Fibroblast of lung (primary cell): ENCODE measurements at regions not wholly inside any gene's neighbourhood (a gene's known extent, or its start where the extent isn't known, plus 50 kb on each side); places are given as distances from the start of the nearest gene placed in this dataset.
"Not testable (repeated sequence)": the region's sequence is repeated elsewhere in the genome, so short reads cannot be mapped to it uniquely, and the experiment has no call there.

Experiments used
- DNase-seq, 2 donors: peaks; one replicate each; pipeline versions ENCODE4 v3.0.0 to v3.0.0-alpha.2; 2010; ENCODE audit warnings: low read depth in 2 of 2
- H2AFZ ChIP-seq: 2 replicates; pipeline ENCODE4 v1.5.1; 2012; ENCODE audit warnings: low read length, control low read depth, inconsistent platforms
- H3K27ac ChIP-seq: 2 replicates; pipeline ENCODE4 v1.5.1; 2011; ENCODE audit warnings: low read length, control low read depth; ENCODE audit not compliant: insufficient read depth
- H3K27me3 ChIP-seq: 2 replicates; pipeline ENCODE4 v1.5.1; 2011; ENCODE audit warnings: mild to moderate bottlenecking, low read length; ENCODE audit not compliant: control insufficient read depth, insufficient read depth
- H3K36me3 ChIP-seq: 2 replicates; pipeline ENCODE4 v1.5.1; 2011; ENCODE audit warnings: low read length; ENCODE audit not compliant: control insufficient read depth, insufficient read depth
- H3K4me1 ChIP-seq: 2 replicates; pipeline ENCODE4 v1.5.1; 2011; ENCODE audit warnings: low read length; ENCODE audit not compliant: control insufficient read depth, insufficient read depth; ENCODE audit errors: extremely low read depth
- H3K4me2 ChIP-seq: 2 replicates; pipeline ENCODE4 v1.5.1; 2011; ENCODE audit warnings: low read length, control low read depth; ENCODE audit not compliant: insufficient read depth; ENCODE audit errors: extremely low read depth
- H3K4me3 ChIP-seq, 4 experiments: fragments of 200-600 bp in 1 of 4; sonication (generic) in 1 of 4; replicated peaks in 1 of 4; 2 replicates each; pipeline ENCODE4 v1.5.1; 2011 to 2016; ENCODE audit warnings: low read length in 4 of 4, low read depth in 3 of 4, mild to moderate bottlenecking in 3 of 4, control low read depth in 2 of 4, inconsistent platforms in 1 of 4, mixed read lengths in 1 of 4; ENCODE audit not compliant: insufficient read depth in 1 of 4; ENCODE audit errors: control extremely low read depth in 1 of 4
- H3K79me2 ChIP-seq: 2 replicates; pipeline ENCODE4 v1.5.1; 2012; ENCODE audit warnings: mild to moderate bottlenecking, low read length, inconsistent platforms; ENCODE audit not compliant: control insufficient read depth, insufficient read depth
- H3K9ac ChIP-seq: 2 replicates; pipeline ENCODE4 v1.5.1; 2011; ENCODE audit warnings: mild to moderate bottlenecking, low read length, control low read depth; ENCODE audit not compliant: insufficient read depth
- H3K9me3 ChIP-seq: 2 replicates; pipeline ENCODE4 v1.5.1; 2012; ENCODE audit warnings: low read depth, low read length; ENCODE audit not compliant: control insufficient read depth, insufficient read depth
- H4K20me1 ChIP-seq: 2 replicates; pipeline ENCODE4 v1.5.1; 2011; ENCODE audit warnings: low read length; ENCODE audit not compliant: control insufficient read depth, insufficient read depth; ENCODE audit errors: extremely low read depth
- EZH2 ChIP-seq: IDR thresholded peaks from 2 replicates; pipeline ENCODE4 v1.5.1; 2012; ENCODE audit warnings: low read length, control low read depth, mild to moderate bottlenecking; ENCODE audit errors: missing control alignments
- TF ChIP-seq, protein P1 (sequence below), 2 donors: IDR thresholded peaks in 1 of 2; conservative IDR thresholded peaks in 1 of 2; 1 replicate in 1 of 2; 2 replicates in 1 of 2; pipeline ENCODE4 v1.5.1; 2011 to 2012; ENCODE audit warnings: low read length in 2 of 2, control low read depth in 1 of 2, inconsistent platforms in 1 of 2, low read depth in 1 of 2, mild to moderate bottlenecking in 1 of 2

DNA sequence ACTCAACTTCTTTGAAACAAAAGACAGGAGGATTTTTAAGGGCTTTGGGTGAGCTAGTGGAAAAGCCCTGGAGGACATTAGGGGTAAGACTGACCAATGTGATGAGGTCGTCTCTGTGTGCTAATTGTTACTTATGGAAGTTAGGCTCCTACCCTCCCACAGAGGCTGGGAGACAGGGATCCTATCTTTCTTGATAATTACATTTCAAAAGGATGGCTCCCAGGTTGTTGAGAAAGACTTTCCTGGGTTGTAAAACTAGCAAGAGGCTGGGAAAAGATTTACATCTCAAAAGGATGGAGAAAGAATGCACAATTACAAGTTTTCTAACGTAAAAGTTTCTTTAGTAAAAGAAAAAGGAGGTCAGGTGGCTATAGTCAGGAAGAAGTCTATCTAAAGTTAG lies 605.8 kb upstream of the GOT2 start:
- Histone ChIP-seq H3K4me3 (no peak overlapping the region), H3K4me2 (no peak overlapping the region), H3K79me2 (no peaks in the 10 kb centered on the region), H3K27me3 (no peaks in the 10 kb centered on the region), H3K4me1 (no peaks in the 10 kb centered on the region), H3K9ac (no peak overlapping the region), H2AFZ (no peak overlapping the region), H3K36me3 (no peaks in the 10 kb centered on the region), H3K9me3 (no peaks in the 10 kb centered on the region), H3K27ac (no peak overlapping the region), H4K20me1 (no peaks in the 10 kb centered on the region)
- TF ChIP-seq EZH2 = no peak
- TF ChIP-seq, protein P1, sequence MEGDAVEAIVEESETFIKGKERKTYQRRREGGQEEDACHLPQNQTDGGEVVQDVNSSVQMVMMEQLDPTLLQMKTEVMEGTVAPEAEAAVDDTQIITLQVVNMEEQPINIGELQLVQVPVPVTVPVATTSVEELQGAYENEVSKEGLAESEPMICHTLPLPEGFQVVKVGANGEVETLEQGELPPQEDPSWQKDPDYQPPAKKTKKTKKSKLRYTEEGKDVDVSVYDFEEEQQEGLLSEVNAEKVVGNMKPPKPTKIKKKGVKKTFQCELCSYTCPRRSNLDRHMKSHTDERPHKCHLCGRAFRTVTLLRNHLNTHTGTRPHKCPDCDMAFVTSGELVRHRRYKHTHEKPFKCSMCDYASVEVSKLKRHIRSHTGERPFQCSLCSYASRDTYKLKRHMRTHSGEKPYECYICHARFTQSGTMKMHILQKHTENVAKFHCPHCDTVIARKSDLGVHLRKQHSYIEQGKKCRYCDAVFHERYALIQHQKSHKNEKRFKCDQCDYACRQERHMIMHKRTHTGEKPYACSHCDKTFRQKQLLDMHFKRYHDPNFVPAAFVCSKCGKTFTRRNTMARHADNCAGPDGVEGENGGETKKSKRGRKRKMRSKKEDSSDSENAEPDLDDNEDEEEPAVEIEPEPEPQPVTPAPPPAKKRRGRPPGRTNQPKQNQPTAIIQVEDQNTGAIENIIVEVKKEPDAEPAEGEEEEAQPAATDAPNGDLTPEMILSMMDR (conservative IDR thresholded peaks at IDR 0.05 in 1 of 2, IDR thresholded peaks at IDR 0.05 in 1 of 2; ENCODE audit: low read depth in 1 of 2, low read length in 2 of 2) = no peak
- DNase-seq = no peak

DNA sequence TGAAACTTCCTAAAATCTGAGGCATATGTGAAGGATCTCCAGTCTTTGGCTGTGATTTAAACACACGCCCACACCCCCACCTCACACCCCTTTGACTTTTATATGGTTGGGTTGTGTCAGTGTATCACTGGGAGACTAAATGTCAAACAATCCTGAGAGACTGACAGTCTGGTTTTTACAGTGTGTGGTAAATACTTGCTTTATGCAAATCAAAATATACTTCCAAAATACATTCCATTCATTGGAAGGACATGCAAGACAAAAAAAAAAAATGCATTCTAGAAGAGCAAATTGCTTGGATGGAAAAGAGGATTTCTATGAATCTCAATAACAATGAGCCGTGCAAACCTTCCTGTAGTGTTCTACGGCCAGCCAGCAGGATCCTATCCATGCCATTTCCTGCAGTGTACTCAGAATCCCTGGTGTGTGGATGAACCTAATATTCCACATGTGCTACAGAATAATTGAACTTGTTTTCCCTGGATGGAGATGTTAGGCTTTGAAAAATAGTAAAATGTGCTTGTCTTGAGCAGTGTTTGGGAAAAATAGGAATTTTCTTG lies 602.1 kb upstream of the GOT2 start:
- Histone ChIP-seq H3K79me2 (no peaks in the 10 kb centered on the region), H3K36me3 (no peaks in the 10 kb centered on the region), H3K4me3 (no peak overlapping the region), H3K9me3 (no peaks in the 10 kb centered on the region), H3K27me3 (no peaks in the 10 kb centered on the region), H3K9ac (no peak overlapping the region), H3K4me1 (no peaks in the 10 kb centered on the region), H4K20me1 (no peaks in the 10 kb centered on the region), H2AFZ (no peak overlapping the region), H3K4me2 (no peak overlapping the region), H3K27ac (no peak overlapping the region)
- DNase-seq = no peak
- TF ChIP-seq EZH2 = no peak
- TF ChIP-seq, protein P1 (conservative IDR thresholded peaks at IDR 0.05 in 1 of 2, IDR thresholded peaks at IDR 0.05 in 1 of 2; ENCODE audit: low read depth in 1 of 2, low read length in 2 of 2) = no peak

DNA sequence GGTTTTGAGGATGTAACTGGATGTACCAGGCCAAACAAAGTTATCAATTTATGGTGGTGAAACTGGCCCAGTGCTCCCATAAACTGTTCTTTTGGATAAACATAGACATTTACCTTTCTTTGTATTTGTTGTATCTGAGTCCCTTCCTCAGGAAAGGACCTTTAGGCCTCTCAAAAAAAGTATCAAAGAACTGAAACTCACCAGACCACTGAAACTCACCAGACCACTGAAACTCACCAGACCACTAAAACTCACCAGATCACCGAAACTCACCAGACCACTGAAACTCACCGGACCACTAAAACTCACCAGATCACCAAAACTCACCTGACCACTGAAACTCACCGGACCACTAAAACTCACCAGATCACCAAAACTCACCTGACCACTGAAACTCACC lies 597.6 kb upstream of the GOT2 start:
- H3K27ac ChIP-seq, DNase-seq, H3K4me2 ChIP-seq, H3K4me1 ChIP-seq, H2AFZ ChIP-seq, H3K79me2 ChIP-seq, H3K36me3 ChIP-seq, H4K20me1 ChIP-seq, H3K9ac ChIP-seq, H3K27me3 ChIP-seq, H3K9me3 ChIP-seq, H3K4me3 ChIP-seq: not testable (repeated sequence)
